B cell (primary cell): ENCODE measurements at regions not wholly inside any gene's neighbourhood (a gene's known extent, or its start where the extent isn't known, plus 50 kb on each side); places are given as distances from the start of the nearest gene placed in this dataset.

ENCODE experiments used
- EZH2 ChIP-seq: IDR thresholded peaks from 2 replicates; pipeline ENCODE4 v1.6.1; 2012; ENCODE audit warnings: borderline replicate concordance, low read depth, mild to moderate bottlenecking, moderate library complexity, low read length; ENCODE audit not compliant: insufficient read depth, poor library complexity, severe bottlenecking
- TF ChIP-seq, protein P1 (sequence below): fragments of 200-600 bp; IDR thresholded peaks from one replicate; pipeline ENCODE4 v1.8.0; 2022; ENCODE audit warnings: antibody characterized with exemption, mild to moderate bottlenecking

DNA sequence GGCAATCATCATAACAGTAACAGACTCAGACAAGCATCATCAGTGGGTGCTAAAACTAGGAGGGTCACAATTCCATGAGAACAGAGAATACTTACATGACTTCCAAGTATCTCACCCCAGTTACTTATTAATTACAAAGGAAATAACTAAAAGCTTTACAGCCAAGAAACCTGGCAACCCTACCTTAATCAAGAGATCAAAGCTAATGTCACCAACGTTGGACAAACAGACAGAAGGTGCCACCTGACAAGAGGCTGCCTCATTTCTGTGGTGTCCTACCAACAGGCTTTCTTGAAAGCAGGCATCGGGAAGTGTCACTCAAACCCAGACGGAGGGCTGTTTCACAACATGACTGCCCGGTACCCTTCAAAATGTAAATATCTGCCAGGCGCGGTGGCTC lies 84.6 kb downstream of the RMI2 start:
- TF ChIP-seq, protein P1, sequence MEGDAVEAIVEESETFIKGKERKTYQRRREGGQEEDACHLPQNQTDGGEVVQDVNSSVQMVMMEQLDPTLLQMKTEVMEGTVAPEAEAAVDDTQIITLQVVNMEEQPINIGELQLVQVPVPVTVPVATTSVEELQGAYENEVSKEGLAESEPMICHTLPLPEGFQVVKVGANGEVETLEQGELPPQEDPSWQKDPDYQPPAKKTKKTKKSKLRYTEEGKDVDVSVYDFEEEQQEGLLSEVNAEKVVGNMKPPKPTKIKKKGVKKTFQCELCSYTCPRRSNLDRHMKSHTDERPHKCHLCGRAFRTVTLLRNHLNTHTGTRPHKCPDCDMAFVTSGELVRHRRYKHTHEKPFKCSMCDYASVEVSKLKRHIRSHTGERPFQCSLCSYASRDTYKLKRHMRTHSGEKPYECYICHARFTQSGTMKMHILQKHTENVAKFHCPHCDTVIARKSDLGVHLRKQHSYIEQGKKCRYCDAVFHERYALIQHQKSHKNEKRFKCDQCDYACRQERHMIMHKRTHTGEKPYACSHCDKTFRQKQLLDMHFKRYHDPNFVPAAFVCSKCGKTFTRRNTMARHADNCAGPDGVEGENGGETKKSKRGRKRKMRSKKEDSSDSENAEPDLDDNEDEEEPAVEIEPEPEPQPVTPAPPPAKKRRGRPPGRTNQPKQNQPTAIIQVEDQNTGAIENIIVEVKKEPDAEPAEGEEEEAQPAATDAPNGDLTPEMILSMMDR, result no peak
- no peak for TF ChIP-seq EZH2
